ENCODE measurements at regions not wholly inside any gene's neighbourhood (a gene's known extent, or its start where the extent isn't known, plus 50 kb on each side); places are given as distances from the start of the nearest gene placed in this dataset.

- H2BK120ac ChIP-seq (ENCODE audit: low read depth, low read length, poor library complexity, severe bottlenecking) = no peak overlapping the region
- WGBS (ENCODE audit: extremely low coverage, insufficient read length, low lambda C conversion rate) = no CpG with 5 or more reads among the region's 3 CpGs
- no peak overlapping the region for H3K4ac ChIP-seq (ENCODE audit: low read depth, low read length)
- Mint-ChIP-seq H3K4me3 (no peak overlapping the region), H3K9me3 (peaks cover 0 to 5% of the 10 kb centered on the region in 2 experiments; a peak in 1 of 5 replicates), H3K27me3 (ENCODE audit: low read depth) (no peaks in the 10 kb centered on the region; the same call in none of the 2 replicates), H3K4me1 (peaks cover 35% of the 10 kb centered on the region in 2 experiments), H3K27ac (no peak overlapping the region), H3K36me3 (ENCODE audit: insufficient read depth in 1 of 3, low read depth in 3 of 3) (peaks cover 0 to 8% (median 0%) of the 10 kb centered on the region in 3 experiments; a peak in 1 of 7 replicates)
- no peak for DNase-seq
- H3K18ac ChIP-seq (ENCODE audit: insufficient read length, low read depth, low read length) = no peak overlapping the region
- H4K5ac ChIP-seq (ENCODE audit: insufficient read length, low read depth, low read length) = no peak overlapping the region
- H2AFZ ChIP-seq (ENCODE audit: low read length) = no peak overlapping the region
- H2BK5ac ChIP-seq (ENCODE audit: insufficient read length, low read length) = no peak overlapping the region
- no peak overlapping the region for H4K91ac ChIP-seq (ENCODE audit: insufficient read length, low read depth, low read length)
- TF ChIP-seq CTCF (conservative IDR thresholded peaks at IDR 0.05) = no peak
- H3K79me1 ChIP-seq (ENCODE audit: insufficient read depth, low read depth, low read length, poor library complexity, severe bottlenecking) = no peaks in the 10 kb centered on the region
- H3K23me2 ChIP-seq (ENCODE audit: insufficient read length, low read depth, low read length, poor library complexity, severe bottlenecking) = no peaks in the 10 kb centered on the region
- no peak overlapping the region for H3K23ac ChIP-seq (ENCODE audit: insufficient read length, low read depth, low read length)
- H3K4me2 ChIP-seq (ENCODE audit: insufficient read depth, insufficient read length, low read length) = no peak overlapping the region
- H2BK20ac ChIP-seq (ENCODE audit: low read depth, low read length, poor library complexity, severe bottlenecking) = no peak overlapping the region
- no peaks in the 10 kb centered on the region for H4K20me1 ChIP-seq (ENCODE audit: control insufficient read depth, insufficient read depth, insufficient read length)
- no peaks in the 10 kb centered on the region for H3K4me1 ChIP-seq (ENCODE audit: insufficient read depth, low read length)
- H2AK5ac ChIP-seq (ENCODE audit: insufficient read length, low read length) = no peak overlapping the region
- H3K27me3 ChIP-seq (ENCODE audit: insufficient read depth, low read length) = no peaks in the 10 kb centered on the region
- H3K79me2 ChIP-seq (ENCODE audit: insufficient read depth, low read length) = no peaks in the 10 kb centered on the region
- no peak overlapping the region for H3K14ac ChIP-seq (ENCODE audit: insufficient read depth, low read length)
- H3K9me3 ChIP-seq (ENCODE audit: control insufficient read depth, low read depth, low read length) = no peaks in the 10 kb centered on the region
- H4K8ac ChIP-seq (replicated peaks; ENCODE audit: insufficient read length, low read depth, low read length) = no peak overlapping the region
- H3K9ac ChIP-seq (ENCODE audit: extremely low read depth, insufficient read length, low read length) = no peak overlapping the region
- H2BK15ac ChIP-seq (ENCODE audit: low read depth, low read length) = no peak overlapping the region
- H3K27ac ChIP-seq (ENCODE audit: insufficient read length, low read depth, low read length) = no peak overlapping the region
- H2BK12ac ChIP-seq (ENCODE audit: insufficient read length, low read depth, low read length) = no peak overlapping the region
- H3T11ph ChIP-seq (ENCODE audit: low read length) = no peak overlapping the region
- no peak overlapping the region for H3K56ac ChIP-seq (ENCODE audit: insufficient read length, low read depth, low read length)
Observed at GRCh38 chr1:56410405-56410804, 169.0 kb downstream of the PLPP3 start.

All from H9 (cell line).